ENCODE measurements at regions not wholly inside any gene's neighbourhood (a gene's known extent, or its start where the extent isn't known, plus 50 kb on each side); places are given as distances from the start of the nearest gene placed in this dataset.

DNA sequence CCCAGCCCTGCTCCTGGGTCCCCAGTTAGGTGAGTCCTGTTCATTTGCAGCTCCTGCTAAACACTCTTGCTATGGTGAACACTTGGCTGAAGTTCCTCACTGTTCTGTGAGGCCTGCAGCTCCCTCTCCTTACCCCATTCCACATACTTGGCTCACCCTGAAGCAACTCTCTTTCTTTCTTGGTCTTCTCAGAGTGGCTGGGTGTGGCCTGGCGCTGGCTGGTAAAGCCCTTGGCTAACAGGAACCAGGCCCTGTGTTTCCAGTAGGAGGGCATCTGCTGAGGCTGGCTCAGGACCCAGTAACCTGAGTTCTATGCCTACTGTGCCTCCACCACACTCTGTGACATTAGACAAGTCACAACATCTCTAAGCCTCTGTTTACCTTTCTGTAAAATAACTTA, 53.1 kb upstream of the COL13A1 start:
- TF ChIP-seq POLR2A (IDR thresholded peaks at IDR 0.05) = no peak
- no peak for TF ChIP-seq POLR2AphosphoS5 (IDR thresholded peaks at IDR 0.05)
- no peak for TF ChIP-seq EP300 (IDR thresholded peaks at IDR 0.05)
